HCT116 (cell line): ENCODE measurements at regions not wholly inside any gene's neighbourhood (a gene's known extent, or its start where the extent isn't known, plus 50 kb on each side); places are given as distances from the start of the nearest gene placed in this dataset.

Source experiments
- ATAC-seq: fragments of 200-7000 bp; cut with Tn5 transposase; 2 replicates; pipeline ENCODE4 v1.9.1; 2020; ENCODE audit warnings: mild to moderate bottlenecking, moderate library complexity
- BruUV-seq: library from RNA; stranded (reverse); fragments of 400-500 nt; replicated peaks from 2 replicates; lab custom pipeline; 2021; lab: Mats Ljungman, UMichigan
- CTCF ChIA-PET: fragments of 300-600 bp; sonication (Branson Sonifier 250); formaldehyde crosslinking; loops from one replicate; lab custom pipeline; 2021; ENCODE audit warnings: antibody characterized with exemption; lab: Charles Lee
- POLR2A ChIA-PET: fragments of 300-600, 350-600 bp; sonication (Branson Sonifier 250); formaldehyde crosslinking; loops from one replicate; lab custom pipeline; 2021; ENCODE audit warnings: antibody characterized with exemption; lab: Charles Lee
- RAD21 ChIA-PET, 2 experiments: fragments of 300-600 bp; sonication (Branson Sonifier 250); formaldehyde crosslinking; loops; one replicate each; lab custom pipeline; 2023; ENCODE audit warnings: low total read pairs in 2 of 2; ENCODE audit not compliant: uncharacterized antibody in 2 of 2, unreplicated experiment in 2 of 2, low non-redundant PET in 1 of 2; lab: Charles Lee
- DNase-seq: peaks from one replicate; pipeline ENCODE4 v3.0.0-alpha.2; 2010; ENCODE audit warnings: low read depth, low spot score
- H2AFZ ChIP-seq: fragments of 200-600 bp; shearing (Covaris generic), sonication (generic); 2 replicates; pipeline ENCODE4 v1.6.1; 2017; ENCODE audit warnings: low read depth, mixed run types, mixed read lengths, antibody characterized with exemption, low read length; ENCODE audit not compliant: poor library complexity, severe bottlenecking
- H3K27ac ChIP-seq: 2 replicates; pipeline ENCODE4 v1.5.1; 2012; ENCODE audit warnings: low read depth, low read length
- H3K27me3 ChIP-seq: fragments of 200-600 bp; sonication (generic); 2 replicates; pipeline ENCODE4 v1.6.1; 2016; ENCODE audit warnings: mixed run types, low read length, mixed read lengths; ENCODE audit not compliant: insufficient read depth
- H3K36me3 ChIP-seq, 2 experiments: fragments of 200-500 bp in 1 of 2; fragments of 200-600 bp in 1 of 2; sonication (Bioruptor generic) in 1 of 2; sonication (generic) in 1 of 2; 2 replicates each; pipeline versions ENCODE4 v1.5.1 to v1.6.1; 2014 to 2016; ENCODE audit warnings: low read length in 2 of 2, inconsistent platforms in 1 of 2, mixed read lengths in 1 of 2, mixed run types in 1 of 2; ENCODE audit not compliant: insufficient read depth in 2 of 2, control insufficient read depth in 1 of 2
- H3K4me1 ChIP-seq, 2 experiments: fragments of 200-600 bp in 1 of 2; sonication (generic) in 1 of 2; 2 replicates each; pipeline versions ENCODE4 v1.5.1 to v1.6.1; 2012 to 2017; ENCODE audit warnings: low read length in 2 of 2, inconsistent platforms in 1 of 2, mild to moderate bottlenecking in 1 of 2, mixed read lengths in 1 of 2, mixed run types in 1 of 2, moderate library complexity in 1 of 2; ENCODE audit not compliant: insufficient read depth in 2 of 2, control insufficient read depth in 1 of 2
- H3K4me2 ChIP-seq: fragments of 200-600 bp; sonication (generic); 2 replicates; pipeline ENCODE4 v1.6.1; 2017; ENCODE audit warnings: mixed run types, low read length, mixed read lengths
- H3K4me3 ChIP-seq, 2 experiments: fragments of 200-600 bp in 1 of 2; sonication (generic) in 1 of 2; replicated peaks in 1 of 2; 2 replicates each; pipeline ENCODE4 v1.5.1; 2011 to 2016; ENCODE audit warnings: low read length in 2 of 2, control low read depth in 1 of 2, low read depth in 1 of 2, mild to moderate bottlenecking in 1 of 2, mixed read lengths in 1 of 2, mixed run types in 1 of 2
- H3K79me2 ChIP-seq: fragments of 200-600 bp; sonication (generic); 2 replicates; pipeline ENCODE4 v1.6.1; 2017; ENCODE audit warnings: mild to moderate bottlenecking, mixed run types, low read length, moderate library complexity, mixed read lengths; ENCODE audit not compliant: insufficient read depth
- H3K9ac ChIP-seq: fragments of 200-600 bp; sonication (generic); 2 replicates; pipeline ENCODE4 v1.6.1; 2016; ENCODE audit warnings: low read length, mixed read lengths
- H3K9me2 ChIP-seq: fragments of 200-600 bp; sonication (generic), shearing (Covaris generic); 2 replicates; pipeline ENCODE4 v1.6.1; 2017; ENCODE audit warnings: mixed run types, mild to moderate bottlenecking, moderate library complexity; ENCODE audit not compliant: insufficient read depth
- H3K9me3 ChIP-seq, 2 experiments: fragments of 200-500 bp in 1 of 2; fragments of 200-600 bp in 1 of 2; sonication (Bioruptor generic) in 1 of 2; sonication (generic) in 1 of 2; 2 replicates each; pipeline ENCODE4 v1.6.1; 2014 to 2017; ENCODE audit warnings: low read length in 2 of 2, mixed read lengths in 2 of 2, inconsistent platforms in 1 of 2, low read depth in 1 of 2, mild to moderate bottlenecking in 1 of 2, mixed run types in 1 of 2, moderate library complexity in 1 of 2; ENCODE audit not compliant: control insufficient read depth in 1 of 2, insufficient read depth in 1 of 2
- H4K20me1 ChIP-seq: fragments of 200-600 bp; sonication (generic), shearing (Covaris generic); 2 replicates; pipeline ENCODE4 v1.6.1; 2017; ENCODE audit warnings: mixed run types, mild to moderate bottlenecking, moderate library complexity; ENCODE audit not compliant: insufficient read depth
- CBX3 ChIP-seq: IDR thresholded peaks from 2 replicates; pipeline ENCODE4 v1.6.1; 2012; ENCODE audit warnings: low read depth
- CTCF ChIP-seq, 3 experiments: fragments of 200-600 bp in 1 of 3; sonication (generic) in 1 of 3; IDR thresholded peaks in 2 of 3; conservative IDR thresholded peaks in 1 of 3; 2 replicates each; pipeline ENCODE4 v1.5.1; 2012 to 2017; ENCODE audit warnings: low read depth in 2 of 3, low read length in 2 of 3, antibody characterized with exemption in 1 of 3, borderline replicate concordance in 1 of 3, control low read depth in 1 of 3, mild to moderate bottlenecking in 1 of 3, mixed read lengths in 1 of 3, mixed run types in 1 of 3, moderate library complexity in 1 of 3; ENCODE audit not compliant: insufficient read depth in 1 of 3
- EGR1 ChIP-seq: IDR thresholded peaks from 2 replicates; pipeline ENCODE4 v1.6.1; 2012; ENCODE audit warnings: low read depth
- EZH2 ChIP-seq: fragments of 200-600 bp; sonication (generic); IDR thresholded peaks from 2 replicates; pipeline ENCODE4 v1.6.1; 2017; ENCODE audit warnings: antibody characterized with exemption, mixed run types
- EZH2phosphoT487 ChIP-seq: fragments of 200-600 bp; IDR thresholded peaks from 2 replicates; pipeline ENCODE4 v1.6.1; 2018; ENCODE audit warnings: antibody characterized with exemption, borderline replicate concordance
- FOSL1 ChIP-seq: IDR thresholded peaks from 2 replicates; pipeline ENCODE4 v1.6.1; 2012; ENCODE audit warnings: low read depth
- JUND ChIP-seq: IDR thresholded peaks from 2 replicates; pipeline ENCODE4 v1.6.1; 2012
- POLR2AphosphoS5 ChIP-seq: IDR thresholded peaks from 2 replicates; pipeline ENCODE4 v1.6.1; 2011; ENCODE audit warnings: mild to moderate bottlenecking, low read depth, low read length, moderate library complexity
- RAD21 ChIP-seq: IDR thresholded peaks from 2 replicates; pipeline ENCODE4 v1.6.1; 2012; ENCODE audit warnings: low read depth, mild to moderate bottlenecking
- REST ChIP-seq: IDR thresholded peaks from 2 replicates; pipeline ENCODE4 v1.6.1; 2012; ENCODE audit warnings: low read depth
- SIN3A ChIP-seq: IDR thresholded peaks from 2 replicates; pipeline ENCODE4 v1.6.1; 2012; ENCODE audit warnings: low read depth
- TCF7L2 ChIP-seq: IDR thresholded peaks from 2 replicates; pipeline ENCODE4 v1.7.0; 2011; ENCODE audit warnings: borderline replicate concordance, inconsistent platforms; ENCODE audit not compliant: insufficient read depth, insufficient read length; ENCODE audit errors: extremely low read depth
- YY1 ChIP-seq: IDR thresholded peaks from 2 replicates; pipeline ENCODE4 v1.6.1; 2011; ENCODE audit warnings: low read length, low read depth, moderate library complexity, mild to moderate bottlenecking; ENCODE audit not compliant: insufficient replicate concordance; ENCODE audit errors: extremely low read depth
- ZBTB33 ChIP-seq: IDR thresholded peaks from 2 replicates; pipeline ENCODE4 v1.6.1; 2011; ENCODE audit warnings: mild to moderate bottlenecking, low read length, moderate library complexity; ENCODE audit not compliant: insufficient replicate concordance; ENCODE audit errors: extremely low read depth
- ZFX ChIP-seq: fragments of 450-650 bp; IDR thresholded peaks from 2 replicates; pipeline ENCODE4 v1.6.1; 2017
- intact Hi-C: fragments of 100-400 bp; cut with micrococcal nuclease; formaldehyde crosslinking; loops from 2 replicates; pipeline ENCODE4 v1.10.0; 2022

GRCh38 chr15:37518436-37518835 is 416.0 kb upstream of the TMCO5A start (continued):
- no peak for TF ChIP-seq CTCF (IDR thresholded peaks at IDR 0.05 in 2 of 3, conservative IDR thresholded peaks at IDR 0.05 in 1 of 3; ENCODE audit: borderline replicate concordance in 1 of 3, insufficient read depth in 1 of 3, low read depth in 2 of 3, low read length in 2 of 3)

- no peaks in the 10 kb centered on the region for H3K9me2 ChIP-seq
- no peak overlapping the region for H3K9ac ChIP-seq
- no peaks in the 10 kb centered on the region for H3K4me1 ChIP-seq
- no peak for ATAC-seq
- no peak overlapping the region for H3K4me3 ChIP-seq
- BruUV-seq: no TSS peak
- POLR2A ChIA-PET: no interaction called here
- H3K27me3 ChIP-seq: 0 out of 2 replicates have a peak, but pooled peaks cover 3% of the 10 kb centered on the region
- H4K20me1 ChIP-seq: no peaks in the 10 kb centered on the region
- H3K27ac ChIP-seq: no peak overlapping the region
- H3K79me2 ChIP-seq: no peaks in the 10 kb centered on the region
- CTCF ChIA-PET: no interaction called here
- no peak overlapping the region for H3K4me2 ChIP-seq
- no peaks in the 10 kb centered on the region for H3K36me3 ChIP-seq
- H3K9me3 ChIP-seq: no peaks in the 10 kb centered on the region
- no peak overlapping the region for H2AFZ ChIP-seq
- RAD21 ChIA-PET: no interaction called here
- no peak for DNase-seq
- intact Hi-C loops: no loop called here
- TF ChIP-seq CTCF (IDR thresholded peaks at IDR 0.05 in 2 of 3, conservative IDR thresholded peaks at IDR 0.05 in 1 of 3; ENCODE audit: borderline replicate concordance in 1 of 3, insufficient read depth in 1 of 3, low read depth in 2 of 3, low read length in 2 of 3) (no peak), JUND (no peak), TCF7L2 (no peak), SIN3A (no peak), YY1 (no peak), EZH2 (no peak), FOSL1 (no peak), RAD21 (no peak), ZBTB33 (no peak), CBX3 (no peak), EZH2phosphoT487 (no peak), POLR2AphosphoS5 (no peak), EGR1 (no peak), ZFX (no peak), REST (no peak)
Measured at GRCh38 chr15:37520026-37520425, 414.4 kb upstream of the TMCO5A start.
